Uterus (tissue), 3 donors: ENCODE measurements at regions not wholly inside any gene's neighbourhood (a gene's known extent, or its start where the extent isn't known, plus 50 kb on each side); places are given as distances from the start of the nearest gene placed in this dataset.

ENCODE experiments used
- DNase-seq, 2 donors: peaks; one replicate each; pipeline ENCODE4 v3.0.0-alpha.2; 2019 to 2020
- H3K27ac ChIP-seq, 2 donors: fragments of 200-600 bp; sonication (generic); 1 replicate in 1 of 2; 2 replicates in 1 of 2; pipeline ENCODE4 v1.5.1; 2016 to 2018
- H3K27me3 ChIP-seq, 2 donors: fragments of 200-600 bp; sonication (generic); one replicate each; pipeline ENCODE4 v1.5.1; 2018 to 2019; ENCODE audit warnings: control low read depth in 1 of 2
- H3K36me3 ChIP-seq, 2 donors: fragments of 200-600 bp; sonication (generic); one replicate each; pipeline ENCODE4 v1.5.1; 2019; ENCODE audit warnings: control low read depth in 1 of 2
- H3K4me1 ChIP-seq, 2 donors: fragments of 200-600 bp; sonication (generic); one replicate each; pipeline ENCODE4 v1.5.1; 2018 to 2019; ENCODE audit warnings: control low read depth in 1 of 2
- H3K4me3 ChIP-seq, 2 donors: fragments of 200-600 bp; sonication (generic); 1 replicate in 1 of 2; 2 replicates in 1 of 2; pipeline ENCODE4 v1.5.1; 2018 to 2019; ENCODE audit warnings: mild to moderate bottlenecking in 1 of 2
- H3K9me3 ChIP-seq, 2 donors: fragments of 200-600 bp; sonication (generic); one replicate each; pipeline ENCODE4 v1.5.1; 2019; ENCODE audit warnings: control low read depth in 1 of 2
- POLR2A ChIP-seq, 2 donors: fragments of 450-650 bp; IDR thresholded peaks; one replicate each; pipeline ENCODE4 v1.6.1; 2016; ENCODE audit warnings: antibody characterized with exemption in 2 of 2, mild to moderate bottlenecking in 1 of 2, moderate library complexity in 1 of 2
- intact Hi-C: fragments of 100-400 bp; cut with DNase I; formaldehyde crosslinking; loops from one replicate; pipeline ENCODE4 v1.15.1; 2023; ENCODE audit warnings: low total_unique reads
- TF ChIP-seq, protein P1 (sequence below), 4 experiments: fragments of 200-600 bp in 2 of 4; fragments of 450-650 bp in 2 of 4; sonication (generic) in 2 of 4; IDR thresholded peaks; one replicate each; pipeline ENCODE4 v1.5.1; 2016 to 2019; ENCODE audit warnings: antibody characterized with exemption in 4 of 4, mild to moderate bottlenecking in 2 of 4, moderate library complexity in 1 of 4
- donor health status: DM: yes; HTN: yes; CAD: no.

DNA sequence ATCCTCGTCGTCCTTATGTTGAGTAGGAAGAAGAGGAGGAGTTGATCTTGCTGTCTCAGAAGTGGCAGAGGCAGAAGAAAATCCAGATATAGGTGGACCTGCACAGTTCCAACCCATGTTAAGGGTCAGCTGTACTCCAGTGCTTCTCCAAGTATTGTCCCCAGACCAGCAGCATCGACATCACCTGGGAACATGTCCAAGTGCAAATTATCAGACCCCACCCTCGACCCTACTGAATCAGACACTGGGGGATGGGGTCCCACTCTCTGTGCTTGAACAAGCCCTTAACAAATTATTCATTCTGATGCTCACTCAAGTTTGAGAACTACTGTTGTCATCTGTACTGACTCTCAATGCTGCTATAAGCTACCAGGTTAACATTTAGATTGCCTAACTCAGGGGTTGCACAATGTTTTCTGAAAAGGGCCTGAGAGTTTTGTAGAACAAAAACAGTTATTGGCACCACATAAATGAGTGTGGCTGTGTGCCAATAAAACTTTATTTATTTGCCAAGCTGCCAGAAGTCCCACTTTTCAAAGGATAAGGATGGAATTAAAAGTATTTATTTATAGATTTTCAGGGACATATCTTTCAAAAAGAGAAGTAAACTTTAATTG lies 226.7 kb upstream of the IPO5 start:
- H3K4me1 ChIP-seq, result no peaks in the 10 kb centered on the region
- no peak overlapping the region for H3K27ac ChIP-seq
- H3K9me3 ChIP-seq, result no peaks in the 10 kb centered on the region
- intact Hi-C loops, result no loop called here
- TF ChIP-seq POLR2A (IDR thresholded peaks at IDR 0.05), result no peak
- TF ChIP-seq, protein P1, sequence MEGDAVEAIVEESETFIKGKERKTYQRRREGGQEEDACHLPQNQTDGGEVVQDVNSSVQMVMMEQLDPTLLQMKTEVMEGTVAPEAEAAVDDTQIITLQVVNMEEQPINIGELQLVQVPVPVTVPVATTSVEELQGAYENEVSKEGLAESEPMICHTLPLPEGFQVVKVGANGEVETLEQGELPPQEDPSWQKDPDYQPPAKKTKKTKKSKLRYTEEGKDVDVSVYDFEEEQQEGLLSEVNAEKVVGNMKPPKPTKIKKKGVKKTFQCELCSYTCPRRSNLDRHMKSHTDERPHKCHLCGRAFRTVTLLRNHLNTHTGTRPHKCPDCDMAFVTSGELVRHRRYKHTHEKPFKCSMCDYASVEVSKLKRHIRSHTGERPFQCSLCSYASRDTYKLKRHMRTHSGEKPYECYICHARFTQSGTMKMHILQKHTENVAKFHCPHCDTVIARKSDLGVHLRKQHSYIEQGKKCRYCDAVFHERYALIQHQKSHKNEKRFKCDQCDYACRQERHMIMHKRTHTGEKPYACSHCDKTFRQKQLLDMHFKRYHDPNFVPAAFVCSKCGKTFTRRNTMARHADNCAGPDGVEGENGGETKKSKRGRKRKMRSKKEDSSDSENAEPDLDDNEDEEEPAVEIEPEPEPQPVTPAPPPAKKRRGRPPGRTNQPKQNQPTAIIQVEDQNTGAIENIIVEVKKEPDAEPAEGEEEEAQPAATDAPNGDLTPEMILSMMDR (IDR thresholded peaks at IDR 0.05), result no peak
- H3K4me3 ChIP-seq, result no peak overlapping the region
- no peak for DNase-seq
- H3K27me3 ChIP-seq, result no peaks in the 10 kb centered on the region
- no peaks in the 10 kb centered on the region for H3K36me3 ChIP-seq

DNA sequence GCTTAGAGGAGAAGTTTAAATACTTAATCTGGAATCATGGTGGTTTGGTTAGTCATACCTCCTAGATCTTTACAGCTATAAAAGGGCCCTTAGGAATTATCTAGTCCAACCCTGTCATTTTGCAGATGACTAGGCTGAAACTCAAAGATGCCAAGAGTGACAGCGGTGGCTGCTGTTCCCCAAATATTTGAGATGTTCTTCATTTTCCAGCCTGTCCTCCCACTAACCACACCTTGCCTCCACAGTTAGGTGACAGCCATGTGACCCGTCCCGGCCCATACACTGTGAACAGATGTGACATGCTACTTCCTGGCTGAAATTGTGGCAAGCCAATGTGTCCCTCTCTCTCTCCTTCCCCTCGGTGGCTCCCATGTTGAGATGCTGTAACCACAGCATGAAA lies 225.5 kb upstream of the IPO5 start:
- no peak for DNase-seq
- Histone ChIP-seq H3K4me3 (no peak overlapping the region), H3K27me3 (no peaks in the 10 kb centered on the region), H3K4me1 (no peaks in the 10 kb centered on the region), H3K36me3 (no peaks in the 10 kb centered on the region), H3K27ac (no peak overlapping the region), H3K9me3 (no peaks in the 10 kb centered on the region)
- TF ChIP-seq POLR2A (IDR thresholded peaks at IDR 0.05), result no peak
- TF ChIP-seq, protein P1 (IDR thresholded peaks at IDR 0.05), result no peak
- intact Hi-C loops, result no loop called here

DNA sequence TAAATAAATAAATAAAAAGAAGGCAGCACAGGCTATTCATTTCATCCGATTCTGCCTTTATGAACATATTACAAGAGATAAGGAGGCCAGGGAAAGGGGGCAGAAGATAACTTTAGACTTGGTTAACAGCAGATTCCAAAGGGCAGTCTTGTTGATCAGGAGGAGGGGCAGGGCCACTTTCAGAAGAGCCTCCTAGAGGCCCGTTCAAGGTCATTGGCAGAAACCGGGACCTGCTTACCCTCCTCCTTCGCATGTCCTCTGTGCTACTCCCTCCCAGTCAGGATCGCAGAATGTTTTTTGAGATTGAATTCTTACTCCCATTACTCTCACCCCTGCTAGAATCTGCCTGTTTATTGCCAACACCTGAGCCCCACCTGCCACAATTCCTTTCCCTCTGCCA lies 217.0 kb upstream of the IPO5 start:
- Histone ChIP-seq H3K9me3 (no peaks in the 10 kb centered on the region), H3K4me1 (no peaks in the 10 kb centered on the region), H3K4me3 (no peak overlapping the region), H3K27me3 (no peaks in the 10 kb centered on the region), H3K36me3 (no peaks in the 10 kb centered on the region), H3K27ac (no peak overlapping the region)
- DNase-seq, result no peak
- TF ChIP-seq, protein P1 (IDR thresholded peaks at IDR 0.05), result no peak
- no peak for TF ChIP-seq POLR2A (IDR thresholded peaks at IDR 0.05)
- intact Hi-C loops, result no loop called here

DNA sequence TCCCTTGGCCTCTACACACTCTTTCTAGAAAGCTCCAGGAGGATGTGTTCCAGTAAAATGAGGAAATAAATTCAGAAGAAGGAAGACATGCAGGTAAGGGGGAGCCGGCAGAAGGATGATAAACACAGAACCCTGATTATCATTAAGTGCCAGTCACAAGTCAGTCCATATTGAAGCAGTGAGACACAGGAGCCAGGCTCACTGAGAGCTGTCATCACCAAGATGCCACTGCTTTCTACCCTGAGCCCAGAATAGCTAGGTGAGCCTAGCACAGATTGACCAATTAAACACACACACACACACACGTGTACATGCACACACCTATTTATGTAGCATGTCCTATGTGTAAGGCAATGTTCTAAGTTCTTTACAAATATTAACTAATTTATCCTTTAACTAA lies 211.4 kb upstream of the IPO5 start:
- Histone ChIP-seq H3K36me3 (no peaks in the 10 kb centered on the region), H3K4me3 (no peak overlapping the region), H3K27ac (no peak overlapping the region), H3K9me3 (no peaks in the 10 kb centered on the region), H3K27me3 (no peaks in the 10 kb centered on the region), H3K4me1 (no peaks in the 10 kb centered on the region)
- no peak for TF ChIP-seq POLR2A (IDR thresholded peaks at IDR 0.05)
- TF ChIP-seq, protein P1 (IDR thresholded peaks at IDR 0.05), result no peak
- intact Hi-C loops, result no loop called here
- DNase-seq, result no peak

DNA sequence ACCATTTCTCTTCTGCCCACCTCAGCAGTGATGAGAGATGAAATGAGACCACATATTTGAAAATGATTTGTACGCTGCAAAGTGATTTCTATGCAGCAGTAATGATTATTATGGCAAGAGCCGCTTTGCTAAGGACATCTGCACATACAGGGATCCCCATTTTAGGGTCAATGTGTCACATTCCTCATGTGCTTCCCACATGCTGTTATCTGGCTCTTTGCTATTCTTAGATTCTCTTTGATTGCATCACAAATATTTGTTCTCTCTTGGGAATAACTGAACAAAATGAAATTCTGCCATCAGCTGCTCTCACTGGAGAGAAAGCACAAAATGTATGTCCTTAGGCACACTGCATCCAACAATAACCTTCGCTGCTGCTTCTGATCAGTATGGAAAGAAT lies 209.5 kb upstream of the IPO5 start:
- H3K27me3 ChIP-seq, result no peaks in the 10 kb centered on the region
- no peaks in the 10 kb centered on the region for H3K9me3 ChIP-seq
- DNase-seq, result no peak
- TF ChIP-seq POLR2A (IDR thresholded peaks at IDR 0.05), result no peak
- TF ChIP-seq, protein P1 (IDR thresholded peaks at IDR 0.05), result no peak
- intact Hi-C loops, result no loop called here
- H3K4me1 ChIP-seq, result no peaks in the 10 kb centered on the region
- H3K36me3 ChIP-seq, result no peaks in the 10 kb centered on the region
- no peak overlapping the region for H3K4me3 ChIP-seq
- H3K27ac ChIP-seq, result no peak overlapping the region
